ENCODE measurements at regions not wholly inside any gene's neighbourhood (a gene's known extent, or its start where the extent isn't known, plus 50 kb on each side); places are given as distances from the start of the nearest gene placed in this dataset.

- no peak for DNase-seq
Observed at GRCh38 chr12:87836190-87836589, 193.0 kb downstream of the C12orf50 start.

- no peak for DNase-seq
Observed at GRCh38 chr12:87828382-87828973, 200.7 kb downstream of the C12orf50 start.

DNA sequence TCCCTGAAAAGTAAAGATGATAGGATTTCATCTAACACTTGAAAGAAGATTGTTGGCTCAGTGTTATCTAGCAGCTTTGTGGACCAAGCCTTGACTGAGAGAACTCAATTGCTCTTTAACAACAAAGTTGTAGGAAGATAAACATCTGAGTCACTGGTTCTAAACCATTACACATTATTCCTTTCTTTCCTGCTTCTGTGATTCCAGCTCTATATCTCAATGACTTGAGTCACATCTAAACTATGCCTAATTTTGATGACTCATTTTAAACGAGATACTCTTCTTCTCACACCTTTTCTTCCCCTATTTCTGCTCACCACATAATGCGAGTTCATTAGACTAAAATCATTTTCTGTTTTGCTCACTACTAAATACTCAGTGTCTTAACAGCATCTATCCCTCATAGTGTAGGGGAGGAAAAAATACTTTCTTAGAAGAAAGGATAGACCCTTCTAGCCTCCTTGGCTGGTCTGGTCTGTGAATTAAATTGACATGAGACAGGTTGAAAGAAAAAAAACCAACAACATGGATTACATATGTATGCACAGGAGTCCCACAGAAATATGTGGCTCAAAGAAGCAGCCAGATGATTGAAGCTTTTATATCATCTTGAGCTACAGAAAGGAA, 201.4 kb downstream of the C12orf50 start:
- no peak for DNase-seq

GRCh38 chr12:87822923-87823322, 206.3 kb downstream of the C12orf50 start:
- DNase-seq = no peak

GRCh38 chr12:87820524-87821202, 208.5 kb downstream of the C12orf50 start:
- no peak for DNase-seq

GRCh38 chr12:87818441-87818840, 210.8 kb downstream of the C12orf50 start:
- no peak for DNase-seq

DNA sequence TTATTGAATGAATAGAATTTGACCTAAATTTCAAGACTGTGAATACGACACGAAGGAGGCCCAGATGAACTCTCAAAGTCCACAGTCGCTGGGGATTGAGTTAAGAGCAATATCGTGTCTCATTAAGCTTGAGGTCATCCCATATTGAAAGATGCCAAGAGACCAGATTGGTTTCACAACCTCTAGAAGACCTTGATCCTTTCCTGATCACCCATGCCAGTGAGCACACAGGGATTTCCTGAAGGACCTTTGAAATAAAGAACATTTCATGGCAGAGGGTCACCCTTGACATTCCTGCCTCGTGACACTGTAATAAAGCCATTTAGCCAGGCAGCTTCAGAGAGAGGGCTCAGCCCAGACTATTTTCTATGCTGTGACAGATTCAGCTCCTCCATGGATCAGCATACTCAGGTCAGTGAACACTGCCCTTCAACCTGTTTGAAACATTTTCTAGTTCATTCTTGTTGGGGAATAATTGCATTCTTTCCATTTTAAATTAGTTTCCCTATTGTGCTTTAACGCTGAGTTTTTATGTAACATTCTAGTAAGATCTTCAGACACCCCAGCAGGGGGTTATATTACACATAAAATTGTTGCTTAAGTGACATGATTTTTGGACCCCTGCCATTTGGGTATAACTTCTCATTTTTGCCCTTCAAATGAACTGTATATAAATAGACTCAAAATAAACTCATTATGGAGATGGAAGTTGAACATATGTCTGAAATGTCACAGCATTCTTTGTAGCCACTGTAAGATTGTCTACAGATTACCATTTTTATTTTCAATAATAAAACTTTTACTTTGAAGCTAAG, 213.2 kb downstream of the C12orf50 start:
- no peak for DNase-seq

GRCh38 chr12:87814625-87815024, 214.6 kb downstream of the C12orf50 start:
- DNase-seq = no peak

DNA sequence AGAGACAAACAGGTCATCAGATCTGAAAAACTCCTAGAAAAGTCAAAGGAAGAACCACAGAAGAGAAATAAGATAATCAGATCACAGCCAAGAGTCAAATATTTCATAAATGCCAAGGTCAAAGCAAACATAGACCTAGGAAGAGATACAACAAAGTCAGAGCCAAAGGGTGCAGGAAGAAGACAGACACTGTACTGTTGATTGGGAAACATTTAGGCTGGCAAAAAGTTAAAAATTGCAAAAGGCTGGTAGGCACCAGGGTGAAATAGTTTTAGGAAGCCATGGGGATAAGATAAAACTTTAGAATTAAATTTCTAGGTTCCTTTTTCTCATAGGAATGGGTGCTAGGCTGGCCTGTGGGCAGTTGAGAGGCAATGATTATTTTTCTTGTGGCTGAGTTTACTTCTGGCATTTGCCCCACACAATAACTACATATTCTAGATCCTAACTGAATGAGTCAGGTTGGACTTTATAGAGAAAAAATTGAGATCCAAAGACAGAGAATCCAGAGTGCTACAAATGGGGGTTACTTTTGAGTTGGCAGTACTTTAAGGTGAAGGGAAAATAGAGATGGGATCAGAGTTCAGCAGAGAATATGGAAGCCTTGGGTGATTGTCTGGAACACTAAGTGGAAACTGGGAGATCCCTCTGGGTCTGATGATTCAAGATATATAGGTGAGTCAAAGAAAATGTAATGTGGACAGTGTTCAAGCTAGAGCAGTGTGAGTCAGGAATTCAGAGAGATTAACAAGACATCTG, 215.5 kb downstream of the C12orf50 start:
- no peak for DNase-seq

- DNase-seq = no peak
Observed at GRCh38 chr12:87812681-87813080, 216.5 kb downstream of the C12orf50 start.

GRCh38 chr12:87812030-87812429, 217.2 kb downstream of the C12orf50 start:
- no peak for DNase-seq

DNA sequence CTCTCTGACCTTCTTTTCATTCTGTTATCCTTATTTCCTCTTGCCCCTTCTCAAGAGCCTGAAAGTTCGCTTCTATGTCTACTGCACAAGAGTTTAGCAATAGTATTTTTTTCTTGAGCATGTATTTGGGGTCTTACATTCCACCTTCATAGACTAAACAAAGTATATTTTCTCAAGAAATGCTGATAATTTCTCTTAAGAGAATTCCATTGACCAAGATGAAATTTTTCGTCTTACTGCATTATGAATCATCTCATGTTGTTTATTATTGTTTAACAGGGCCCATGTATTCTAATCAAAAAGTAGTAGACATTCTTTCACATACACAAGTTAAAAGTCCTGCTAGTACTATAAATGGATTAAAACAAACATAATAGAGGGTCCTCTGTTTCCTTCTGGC, 219.3 kb downstream of the C12orf50 start:
- DNase-seq = no peak

DNA sequence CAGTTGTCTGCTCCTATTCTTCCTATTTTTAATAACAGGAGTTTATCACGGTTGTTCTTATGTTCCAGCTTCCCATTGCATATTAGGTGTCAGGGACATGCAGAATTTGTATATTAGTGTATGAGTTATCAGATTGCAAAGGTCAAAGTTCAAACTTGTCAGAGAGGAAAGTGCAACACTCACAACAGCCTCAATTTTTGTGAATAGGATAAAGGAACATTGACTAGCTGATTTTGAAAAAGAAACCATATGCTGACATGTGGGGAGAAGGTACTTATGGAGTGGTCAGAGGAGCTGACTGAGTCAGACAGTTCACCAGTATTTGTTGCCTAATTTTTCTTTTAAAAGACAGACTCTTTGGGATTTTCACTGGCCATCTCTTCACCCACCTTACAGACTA, 222.1 kb downstream of the C12orf50 start:
- DNase-seq = no peak

DNA sequence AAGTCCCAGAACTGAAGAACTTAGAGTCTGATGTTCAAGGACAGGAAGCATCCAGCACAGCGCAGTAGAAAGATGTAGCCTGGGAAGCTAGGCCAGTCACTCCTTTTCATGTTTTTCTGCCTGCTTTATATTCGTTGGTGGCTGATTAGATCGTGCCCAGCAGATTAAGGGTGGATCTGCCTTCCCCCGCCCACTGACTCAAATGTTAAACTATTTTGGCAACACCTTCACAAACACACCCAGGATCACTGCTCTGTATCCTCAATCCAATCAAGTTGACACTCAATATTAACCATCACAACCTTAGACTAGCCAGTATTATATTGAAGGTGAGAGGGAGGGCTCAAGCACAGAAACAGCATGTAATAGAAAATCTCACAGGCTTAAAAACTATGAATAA, 222.9 kb downstream of the C12orf50 start:
- no peak for DNase-seq

DNA sequence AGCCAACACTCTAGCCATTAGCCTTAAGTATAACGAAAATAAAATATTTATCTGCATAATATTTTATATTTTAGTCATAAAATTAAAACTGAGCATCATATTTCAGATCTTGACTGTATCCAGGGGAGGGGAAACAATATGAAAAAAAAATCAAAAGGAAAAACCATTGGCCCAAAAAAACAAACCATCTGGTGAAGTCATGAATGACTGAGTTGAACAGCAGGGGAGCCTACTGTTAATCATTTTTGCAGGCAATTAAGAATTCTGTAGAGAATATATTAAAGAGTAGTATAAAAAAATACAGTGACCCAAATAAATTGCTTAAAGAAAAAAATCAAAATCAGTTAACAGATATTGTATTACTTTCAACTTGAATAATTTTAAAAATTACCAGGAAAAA, 224.8 kb downstream of the C12orf50 start:
- DNase-seq = no peak

GRCh38 chr12:87802721-87803011, 226.5 kb downstream of the C12orf50 start:
- no peak for DNase-seq

DNA sequence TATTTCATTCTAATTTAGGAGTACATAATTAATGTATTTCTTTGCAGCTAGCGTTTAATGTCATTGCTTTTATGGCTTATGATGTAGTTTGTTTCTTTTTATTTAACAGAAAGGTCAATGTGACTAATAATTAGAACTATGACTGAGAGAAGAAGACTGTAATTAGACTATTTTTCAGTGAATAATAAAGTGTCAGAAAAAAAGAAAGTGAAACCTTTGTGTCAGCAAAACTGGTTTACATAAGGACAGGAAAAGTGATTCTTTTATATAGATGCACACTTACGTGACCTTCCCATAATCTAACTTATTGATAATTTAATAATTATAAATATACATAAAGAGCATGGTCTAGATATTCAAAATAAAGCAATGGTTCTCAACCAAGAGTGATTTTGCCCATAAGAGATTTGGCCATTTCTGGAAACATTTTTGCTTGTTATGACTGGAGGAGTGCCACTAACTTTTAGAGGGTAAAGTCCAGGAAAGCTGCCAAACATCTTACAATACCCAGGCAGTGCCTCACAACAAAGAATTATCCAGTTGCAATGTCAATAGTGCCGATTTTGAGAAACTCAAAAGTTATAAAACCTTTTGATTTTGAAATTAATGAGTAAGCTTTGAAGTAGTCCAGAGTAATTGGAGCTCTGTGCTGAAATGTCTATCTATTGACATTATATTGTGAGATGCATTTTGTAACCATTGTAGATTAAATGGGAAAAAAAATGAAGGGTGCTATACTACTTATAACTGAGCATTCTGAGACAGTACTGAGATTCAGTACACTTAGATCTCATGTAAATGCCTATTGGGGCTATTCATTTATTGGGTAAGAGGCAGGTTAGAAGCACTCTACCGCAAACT, 227.1 kb downstream of the C12orf50 start:
- DNase-seq = no peak

DNA sequence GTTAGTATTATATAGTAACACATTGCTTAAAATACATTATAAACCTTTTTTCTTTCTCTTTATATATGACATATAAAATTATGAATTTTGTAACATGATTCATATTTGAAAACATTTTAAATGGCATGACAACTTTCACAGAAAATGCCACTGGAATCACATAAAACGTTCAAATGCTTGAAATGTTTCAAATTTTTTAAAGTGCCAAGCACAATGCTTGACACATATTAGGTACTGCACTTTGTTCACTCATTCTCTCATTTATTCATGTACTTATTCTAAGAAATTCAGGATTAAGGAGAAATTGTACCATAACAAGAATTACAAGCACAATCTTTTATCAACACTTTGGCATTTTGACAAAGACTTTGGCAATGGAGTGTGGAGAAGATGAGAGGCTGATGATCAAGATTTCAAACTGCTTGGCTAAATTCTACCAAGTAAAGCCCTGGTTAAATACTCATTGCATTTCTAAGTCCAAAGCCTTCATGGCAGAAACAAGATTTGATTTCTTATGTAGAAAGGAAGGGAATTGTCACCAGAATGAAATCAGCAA, 232.2 kb downstream of the C12orf50 start:
- no peak for DNase-seq

DNA sequence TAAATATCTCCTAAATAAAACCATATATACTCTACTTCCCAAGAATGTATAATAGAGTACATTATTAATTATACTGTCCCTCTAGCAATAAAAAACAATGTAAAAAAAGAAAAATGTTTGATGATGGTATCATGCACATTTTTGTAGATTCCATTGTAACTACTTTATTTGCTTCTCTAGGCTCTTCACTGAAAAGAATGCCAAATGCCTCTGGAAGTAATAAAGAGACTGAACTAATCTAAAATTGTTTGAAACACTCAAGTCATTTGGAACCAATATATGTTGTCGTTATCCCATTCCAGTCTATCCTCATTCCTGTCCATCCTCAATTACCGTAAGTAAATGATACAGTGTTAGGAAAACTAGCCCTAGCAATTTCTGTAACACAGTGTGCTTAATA, 233.6 kb downstream of the C12orf50 start:
- DNase-seq = no peak

- DNase-seq = no peak
Observed at GRCh38 chr12:87794854-87795253, 234.3 kb downstream of the C12orf50 start.

DNA sequence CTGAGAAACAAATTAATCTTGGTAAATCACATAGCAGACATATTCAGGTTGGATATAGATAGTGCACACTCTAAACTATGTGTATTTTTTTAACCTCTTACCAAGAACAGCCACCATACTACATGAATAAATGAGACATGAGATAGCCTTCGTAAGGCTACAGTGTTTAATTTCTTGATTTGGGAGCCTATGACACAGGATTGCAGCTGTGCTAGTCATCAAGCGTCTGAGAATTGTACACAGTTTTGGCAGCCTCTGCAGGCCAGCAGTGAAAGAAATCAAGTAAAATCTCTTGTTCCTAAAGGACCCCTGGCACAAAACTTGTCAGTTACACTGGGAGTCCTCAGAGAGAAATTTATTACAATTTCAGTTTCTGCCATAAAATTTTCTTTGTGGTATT, 236.1 kb downstream of the C12orf50 start:
- DNase-seq = peak; percentile 55

DNA sequence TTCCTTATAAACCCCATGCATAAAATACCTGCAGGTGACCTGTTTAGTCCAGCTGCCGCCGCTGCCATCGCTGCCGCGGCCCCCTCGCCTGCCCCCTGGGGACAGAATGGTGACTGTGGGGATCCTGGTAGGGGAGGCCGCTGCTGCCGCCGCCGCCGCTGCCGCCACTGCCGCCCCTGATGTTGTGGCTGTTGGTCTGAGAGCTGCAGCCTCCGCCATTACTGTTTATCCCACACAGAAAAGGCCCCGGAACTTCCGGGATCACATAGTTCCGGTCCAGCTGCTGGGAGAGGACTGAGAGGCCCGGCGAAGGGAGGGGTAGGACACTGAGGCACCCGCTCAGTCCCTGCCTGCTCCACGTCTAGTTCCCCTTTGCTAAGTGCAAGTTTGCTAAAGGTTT, 244.9 kb downstream of the C12orf50 start:
- DNase-seq = no peak
